Mesenchymal stem cell (in vitro differentiated cells and primary cell): ENCODE measurements at regions not wholly inside any gene's neighbourhood (a gene's known extent, or its start where the extent isn't known, plus 50 kb on each side); places are given as distances from the start of the nearest gene placed in this dataset.

ENCODE experiments used
- DNase-seq: peaks from one replicate; pipeline ENCODE4 v3.0.0-alpha.2; 2013
- H2AFZ ChIP-seq: one replicate; pipeline ENCODE4 v1.6.1; 2013; ENCODE audit warnings: low read depth, mild to moderate bottlenecking, control low read depth, inconsistent platforms, low read length, moderate library complexity
- H2AK5ac ChIP-seq: 2 replicates; pipeline ENCODE4 v1.6.1; 2013; ENCODE audit warnings: low read length, moderate library complexity, mild to moderate bottlenecking, inconsistent platforms; ENCODE audit not compliant: severe bottlenecking
- H2BK120ac ChIP-seq: one replicate; pipeline ENCODE4 v1.6.1; 2013; ENCODE audit warnings: low read depth, mild to moderate bottlenecking, inconsistent platforms, low read length, moderate library complexity
- H2BK12ac ChIP-seq, 2 experiments: one replicate each; pipeline ENCODE4 v1.6.1; 2013; ENCODE audit warnings: inconsistent platforms in 2 of 2, low read length in 2 of 2, mild to moderate bottlenecking in 2 of 2, moderate library complexity in 2 of 2, control low read depth in 1 of 2
- H2BK15ac ChIP-seq: one replicate; pipeline ENCODE4 v1.6.1; 2013; ENCODE audit warnings: mild to moderate bottlenecking, low read depth, inconsistent platforms; ENCODE audit not compliant: poor library complexity, severe bottlenecking
- H2BK5ac ChIP-seq: 2 replicates; pipeline ENCODE4 v1.6.1; 2013; ENCODE audit warnings: low read depth, mild to moderate bottlenecking, low read length, control low read depth, inconsistent platforms; ENCODE audit not compliant: poor library complexity, severe bottlenecking
- H3K14ac ChIP-seq, 2 experiments: one replicate each; pipeline ENCODE4 v1.6.1; 2013; ENCODE audit warnings: inconsistent platforms in 2 of 2, low read length in 2 of 2, control low read depth in 1 of 2, mild to moderate bottlenecking in 1 of 2, moderate library complexity in 1 of 2
- H3K18ac ChIP-seq, 2 experiments: one replicate each; pipeline ENCODE4 v1.6.1; 2013; ENCODE audit warnings: inconsistent platforms in 2 of 2, low read length in 2 of 2, control low read depth in 1 of 2, low read depth in 1 of 2, mild to moderate bottlenecking in 1 of 2
- H3K23ac ChIP-seq, 2 experiments: one replicate each; pipeline ENCODE4 v1.6.1; 2013; ENCODE audit warnings: inconsistent platforms in 2 of 2, low read length in 2 of 2, mild to moderate bottlenecking in 2 of 2, moderate library complexity in 2 of 2, control low read depth in 1 of 2
- H3K27ac ChIP-seq: 2 replicates; pipeline ENCODE4 v1.5.1; 2013; ENCODE audit warnings: mild to moderate bottlenecking, moderate library complexity, low read length, control low read depth, inconsistent platforms; ENCODE audit not compliant: poor library complexity, severe bottlenecking
- H3K27me3 ChIP-seq, 2 experiments: 2 replicates each; pipeline versions ENCODE4 v1.6.1 to v1.7.0; 2013; ENCODE audit warnings: low read length in 2 of 2, mild to moderate bottlenecking in 2 of 2, moderate library complexity in 2 of 2, control low read depth in 1 of 2, inconsistent platforms in 1 of 2; ENCODE audit not compliant: control insufficient read depth in 1 of 2, insufficient read depth in 1 of 2
- H3K36me3 ChIP-seq, 2 experiments: 2 replicates each; pipeline versions ENCODE4 v1.6.1 to v1.7.0; 2013; ENCODE audit warnings: low read length in 2 of 2, control low read depth in 1 of 2, inconsistent platforms in 1 of 2, low read depth in 1 of 2, mild to moderate bottlenecking in 1 of 2; ENCODE audit not compliant: insufficient read depth in 2 of 2, control insufficient read depth in 1 of 2
- H3K4ac ChIP-seq, 2 experiments: one replicate each; pipeline ENCODE4 v1.6.1; 2013; ENCODE audit warnings: inconsistent platforms in 2 of 2, low read length in 2 of 2, mild to moderate bottlenecking in 2 of 2, moderate library complexity in 2 of 2, control low read depth in 1 of 2, low read depth in 1 of 2
- H3K4me1 ChIP-seq: 2 replicates; pipeline ENCODE4 v1.6.1; 2013; ENCODE audit warnings: low read depth, low read length, control low read depth; ENCODE audit not compliant: control insufficient read depth, insufficient read depth
- H3K4me2 ChIP-seq: 2 replicates; pipeline ENCODE4 v1.6.1; 2013; ENCODE audit warnings: low read length, mild to moderate bottlenecking, inconsistent platforms; ENCODE audit not compliant: poor library complexity, severe bottlenecking
- H3K4me3 ChIP-seq, 2 experiments: 2 replicates each; pipeline versions ENCODE4 v1.5.1 to v1.7.0; 2013; ENCODE audit warnings: low read length in 2 of 2, mild to moderate bottlenecking in 2 of 2, control low read depth in 1 of 2, low read depth in 1 of 2; ENCODE audit not compliant: insufficient read depth in 1 of 2
- H3K79me1 ChIP-seq: replicated peaks from 2 replicates; pipeline ENCODE4 v1.6.1; 2013; ENCODE audit warnings: mild to moderate bottlenecking, control low read depth, low read length, inconsistent platforms; ENCODE audit not compliant: poor library complexity, severe bottlenecking
- H3K9ac ChIP-seq: 2 replicates; pipeline ENCODE4 v1.7.0; 2013; ENCODE audit warnings: mild to moderate bottlenecking, low read length, moderate library complexity
- H3K9me3 ChIP-seq: 2 replicates; pipeline ENCODE4 v1.7.0; 2013; ENCODE audit warnings: mild to moderate bottlenecking, low read length; ENCODE audit not compliant: control insufficient read depth
- H4K8ac ChIP-seq: one replicate; pipeline ENCODE4 v1.6.1; 2013; ENCODE audit warnings: inconsistent platforms, mild to moderate bottlenecking, low read length, moderate library complexity
- H4K91ac ChIP-seq: one replicate; pipeline ENCODE4 v1.6.1; 2013; ENCODE audit warnings: mild to moderate bottlenecking, low read length, inconsistent platforms
- WGBS: methylation state at CpG from one replicate; pipeline ENCODE4 v1.1.7; 2013; ENCODE audit warnings: mixed read lengths; 5-methylcytosine and 5-hydroxymethylcytosine counted together

DNA sequence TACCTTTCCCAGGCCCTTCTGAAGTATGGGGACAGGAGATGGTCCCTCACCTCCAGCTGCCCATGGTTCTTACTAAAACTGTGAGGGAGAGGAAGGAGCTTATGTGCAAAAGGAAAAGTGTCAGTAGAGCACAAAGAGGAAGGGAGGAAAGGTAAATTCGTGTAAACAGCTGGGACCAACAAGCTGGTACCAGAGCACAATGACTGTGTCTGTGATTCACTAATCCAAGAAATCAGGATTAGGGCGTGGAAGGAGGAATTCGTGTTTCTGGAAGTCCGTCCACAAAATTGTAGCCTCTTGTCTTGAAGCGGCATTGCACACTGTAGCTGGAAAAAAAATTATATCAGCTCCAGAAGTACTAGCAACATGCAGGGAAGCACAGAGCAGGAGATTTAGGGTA lies 129.0 kb upstream of the RREB1 start:
- no peak for DNase-seq
- no peak overlapping the region for H2AK5ac ChIP-seq
- WGBS: 73% methylated on average over 5 of the region's 5 CpGs

DNA sequence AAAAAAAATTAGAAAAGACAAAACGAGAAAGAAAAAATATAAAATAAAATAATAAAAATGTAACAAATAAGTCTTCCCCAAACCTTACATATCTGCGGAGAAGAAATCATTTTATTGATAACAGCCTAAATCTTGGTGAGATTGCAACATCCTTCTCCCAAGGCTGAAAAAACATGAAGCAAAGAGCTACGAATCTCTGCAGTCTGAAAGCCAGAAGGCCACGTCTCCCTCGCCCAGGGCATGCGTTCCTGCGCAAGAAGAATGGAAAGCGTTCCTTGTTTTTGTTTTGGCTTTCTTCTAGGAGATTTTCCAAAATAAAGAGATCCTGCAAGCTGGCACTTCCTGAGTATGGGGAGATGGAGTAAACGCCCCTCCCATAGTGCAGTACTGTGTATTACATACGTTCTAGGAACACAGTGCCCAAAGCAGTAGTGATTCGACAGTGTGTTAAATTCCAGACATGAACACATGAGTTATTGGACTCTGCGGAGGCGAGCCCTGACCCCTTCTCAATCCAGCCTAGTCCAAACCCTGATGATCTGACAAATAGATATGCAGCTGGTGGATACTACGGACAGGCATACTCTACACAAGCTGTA lies 126.7 kb upstream of the RREB1 start:
- H3K18ac ChIP-seq: no peak overlapping the region
- no peaks in the 10 kb centered on the region for H3K36me3 ChIP-seq
- no peak overlapping the region for H3K14ac ChIP-seq
- H3K4me1 ChIP-seq: peaks cover 4% of the 10 kb centered on the region
- H3K4me2 ChIP-seq: no peak overlapping the region
- H3K27ac ChIP-seq: no peak overlapping the region
- no peak overlapping the region for H3K4me3 ChIP-seq
- no peak overlapping the region for H3K9ac ChIP-seq
- no peaks in the 10 kb centered on the region for H3K9me3 ChIP-seq
- H3K27me3 ChIP-seq: peaks cover 0 to 9% of the 10 kb centered on the region in 2 experiments
- DNase-seq: no peak
- H2AFZ ChIP-seq: no peak overlapping the region
- no peak overlapping the region for H2AK5ac ChIP-seq
- H3K79me1 ChIP-seq: no peaks in the 10 kb centered on the region
- H2BK15ac ChIP-seq: no peak overlapping the region
- no peak overlapping the region for H4K8ac ChIP-seq
- 80% methylated on average over 12 of the region's 14 CpGs for WGBS
- no peak overlapping the region for H3K4ac ChIP-seq
- H2BK12ac ChIP-seq: no peak overlapping the region
- H3K23ac ChIP-seq: no peak overlapping the region
- H2BK120ac ChIP-seq: no peak overlapping the region
- H2BK5ac ChIP-seq: no peak overlapping the region
- H4K91ac ChIP-seq: no peak overlapping the region

More for the DNA sequence above, 129.0 kb upstream of the RREB1 start:
- H3K79me1 ChIP-seq: no peaks in the 10 kb centered on the region
- no peak overlapping the region for H3K23ac ChIP-seq
- no peak overlapping the region for H2BK120ac ChIP-seq
- H2BK12ac ChIP-seq: no peak overlapping the region
- H3K27ac ChIP-seq: no peak overlapping the region
- no peak overlapping the region for H3K4ac ChIP-seq
- H3K27me3 ChIP-seq: peaks cover 0 to 7% of the 10 kb centered on the region in 2 experiments
- no peak overlapping the region for H3K4me2 ChIP-seq
- no peaks in the 10 kb centered on the region for H3K9me3 ChIP-seq
- H4K8ac ChIP-seq: no peak overlapping the region
- H3K4me3 ChIP-seq: no peak overlapping the region
- no peaks in the 10 kb centered on the region for H3K36me3 ChIP-seq
- no peak overlapping the region for H2AFZ ChIP-seq
- H3K4me1 ChIP-seq: peaks cover 4% of the 10 kb centered on the region
- no peak overlapping the region for H3K14ac ChIP-seq
- H3K9ac ChIP-seq: no peak overlapping the region
- no peak overlapping the region for H2BK5ac ChIP-seq
- H2BK15ac ChIP-seq: no peak overlapping the region
- no peak overlapping the region for H4K91ac ChIP-seq
- H3K18ac ChIP-seq: no peak overlapping the region

DNA sequence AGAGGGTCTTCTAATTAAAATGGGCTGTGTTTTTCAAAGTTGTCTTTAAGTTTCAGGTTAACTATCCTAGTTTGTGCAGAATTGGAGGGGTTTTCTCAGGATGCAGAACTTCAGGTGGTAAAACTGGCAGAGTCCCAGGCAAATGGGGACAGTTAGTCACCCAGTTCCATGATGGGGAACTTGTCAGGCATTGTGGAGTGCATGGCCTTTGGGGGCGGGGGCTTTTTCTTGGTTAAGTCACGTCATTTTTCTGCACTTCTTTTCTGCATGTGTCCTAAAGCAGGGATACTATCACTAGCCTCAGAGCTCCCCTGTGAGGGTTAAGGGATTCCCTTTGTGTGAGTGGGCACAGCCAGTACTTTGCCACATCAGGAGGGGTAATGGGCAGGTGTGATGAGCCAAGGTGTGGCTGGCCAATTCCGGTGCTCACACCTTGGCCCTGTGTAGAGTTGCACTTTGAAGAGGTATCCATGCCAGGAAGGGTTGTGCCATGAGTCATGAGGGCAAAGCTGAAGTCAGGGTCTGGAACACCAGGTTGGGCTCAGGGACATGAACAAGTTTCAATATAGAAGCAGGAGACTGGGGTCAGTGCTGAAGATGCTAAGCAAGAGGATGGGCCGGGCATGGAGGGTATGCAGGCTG lies 126.0 kb upstream of the RREB1 start:
- Histone ChIP-seq H4K8ac (no peak overlapping the region), H2AFZ (no peak overlapping the region)

DNA sequence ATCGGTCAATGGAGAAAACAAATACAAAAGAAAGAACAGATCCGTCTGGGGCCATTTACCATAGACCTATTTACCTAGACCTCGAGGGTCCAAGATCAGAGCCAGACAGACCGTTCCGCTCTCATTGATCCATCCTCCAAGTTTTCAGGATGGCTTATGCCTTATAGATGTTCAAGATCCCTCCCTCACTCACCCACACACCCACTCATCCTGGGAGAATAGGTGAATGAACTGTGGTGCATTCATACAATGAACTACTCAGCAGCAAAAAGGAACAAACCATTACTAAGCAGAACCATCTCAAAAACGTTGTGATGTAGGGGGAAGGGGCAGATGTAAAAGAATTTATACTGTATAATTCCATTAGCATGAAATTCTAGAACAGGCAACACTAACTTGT lies 125.1 kb upstream of the RREB1 start:
- no peak overlapping the region for H4K8ac ChIP-seq
- H3K36me3 ChIP-seq: no peaks in the 10 kb centered on the region
- H2BK5ac ChIP-seq: no peak overlapping the region
- H3K14ac ChIP-seq: no peak overlapping the region
- no peak overlapping the region for H2BK12ac ChIP-seq
- H3K4me3 ChIP-seq: no peak overlapping the region
- H3K27me3 ChIP-seq: peaks cover 0 to 9% of the 10 kb centered on the region in 2 experiments
- H3K18ac ChIP-seq: no peak overlapping the region
- DNase-seq: no peak
- no peak overlapping the region for H2AK5ac ChIP-seq
- WGBS: 94% methylated on average over 3 of the region's 6 CpGs
- H3K4me2 ChIP-seq: no peak overlapping the region
- H3K27ac ChIP-seq: no peak overlapping the region
- H2BK15ac ChIP-seq: no peak overlapping the region
- H4K91ac ChIP-seq: no peak overlapping the region
- H3K23ac ChIP-seq: no peak overlapping the region
- no peak overlapping the region for H2BK120ac ChIP-seq
- H3K79me1 ChIP-seq: no peaks in the 10 kb centered on the region
- no peaks in the 10 kb centered on the region for H3K9me3 ChIP-seq
- H3K9ac ChIP-seq: no peak overlapping the region
- H2AFZ ChIP-seq: no peak overlapping the region
- H3K4ac ChIP-seq: no peak overlapping the region
- peaks cover 4% of the 10 kb centered on the region for H3K4me1 ChIP-seq

More for the DNA sequence above, 126.0 kb upstream of the RREB1 start:
- Histone ChIP-seq H3K27me3 (peaks cover 0 to 9% of the 10 kb centered on the region in 2 experiments), H3K4me1 (peaks cover 4% of the 10 kb centered on the region), H3K23ac (no peak overlapping the region), H3K79me1 (no peaks in the 10 kb centered on the region), H3K27ac (no peak overlapping the region), H2BK12ac (no peak overlapping the region), H3K14ac (no peak overlapping the region), H2BK15ac (no peak overlapping the region), H3K9me3 (no peaks in the 10 kb centered on the region), H3K4me3 (no peak overlapping the region), H3K36me3 (no peaks in the 10 kb centered on the region), H2BK5ac (no peak overlapping the region), H2AK5ac (no peak overlapping the region), H3K4ac (no peak overlapping the region), H3K9ac (no peak overlapping the region), H3K18ac (no peak overlapping the region), H4K91ac (no peak overlapping the region), H2BK120ac (no peak overlapping the region), H3K4me2 (no peak overlapping the region)
- 97% methylated on average over 4 of the region's 4 CpGs for WGBS
- DNase-seq: no peak
